A549 (cell line): ENCODE measurements at regions not wholly inside any gene's neighbourhood (a gene's known extent, or its start where the extent isn't known, plus 50 kb on each side); places are given as distances from the start of the nearest gene placed in this dataset.

Experiments used
- ATAC-seq, 2 experiments: fragments of 200-7000 bp in 1 of 2; fragments of >200 bp in 1 of 2; cut with Nextera tagmentation in 1 of 2; cut with Tn5 transposase in 1 of 2; 3 replicates each; pipeline versions ENCODE4 v1.8.0 to v1.9.1; 2018 to 2020; ENCODE audit warnings: mild to moderate bottlenecking in 1 of 2, moderate library complexity in 1 of 2
- CTCF ChIA-PET: fragments of 300-600 bp; sonication (Branson Sonifier 250); formaldehyde crosslinking; extraction: SDS; loops from one replicate; lab custom pipeline; 2021; ENCODE audit warnings: antibody characterized with exemption, inconsistent platforms; lab: Yijun Ruan, JAX
- POLR2A ChIA-PET: fragments of 350-600 bp; formaldehyde crosslinking; extraction: SDS; loops from one replicate; lab custom pipeline; 2021; ENCODE audit warnings: antibody characterized with exemption, inconsistent platforms; lab: Yijun Ruan, JAX
- DNase-seq, 2 experiments: peaks; one replicate each; pipeline versions ENCODE4 v3.0.0 to v3.0.0-alpha.2; 2011 to 2016; ENCODE audit warnings: low read depth in 1 of 2, low spot score in 1 of 2
- FAIRE-seq: peaks from 2 replicates; lab custom pipeline; 2011; peaks lifted over from hg19 to GRCh38; lab: Jason Lieb, UNC
- H3K27ac ChIP-seq, 2 experiments: fragments of >200 bp; sonication (Bioruptor Twin); formaldehyde crosslinking; 3 replicates each; pipeline ENCODE4 v1.5.1; 2016 to 2017
- H3K4me1 ChIP-seq: fragments of >200 bp; sonication (Bioruptor Twin); formaldehyde crosslinking; 3 replicates; pipeline ENCODE4 v1.6.1; 2016
- H3K4me2 ChIP-seq: fragments of >200 bp; sonication (Bioruptor Twin); formaldehyde crosslinking; 3 replicates; pipeline ENCODE4 v1.6.1; 2016
- H3K4me3 ChIP-seq: fragments of >200 bp; sonication (Bioruptor Twin); formaldehyde crosslinking; 3 replicates; pipeline ENCODE4 v1.5.1; 2016
- H3K9me3 ChIP-seq: fragments of >200 bp; sonication (Bioruptor Twin); formaldehyde crosslinking; 3 replicates; pipeline ENCODE4 v1.6.1; 2016
- CBX2 ChIP-seq: fragments of 200-600 bp; sonication (generic); IDR thresholded peaks from 2 replicates; pipeline ENCODE4 v1.6.1; 2016; ENCODE audit warnings: low read depth, mild to moderate bottlenecking, borderline replicate concordance
- CEBPB ChIP-seq, 2 experiments: fragments of >200 bp in 1 of 2; sonication (Bioruptor Twin) in 1 of 2; formaldehyde crosslinking in 1 of 2; IDR thresholded peaks; 2 replicates each; pipeline ENCODE4 v1.6.1; 2012 to 2016
- EHF ChIP-seq: fragments of 250-450 bp; sonication (Bioruptor Pico); IDR thresholded peaks from 2 replicates; pipeline ENCODE4 v1.5.0; 2020; ENCODE audit warnings: mild to moderate bottlenecking
- EHMT2 ChIP-seq: fragments of 200-600 bp; sonication (generic); IDR thresholded peaks from 2 replicates; pipeline ENCODE4 v1.6.1; 2016; ENCODE audit warnings: antibody characterized with exemption, low read depth, mild to moderate bottlenecking, moderate library complexity
- ESRRA ChIP-seq: fragments of 150-350 bp; IDR thresholded peaks from 2 replicates; pipeline ENCODE4 v1.6.1; 2014; ENCODE audit warnings: mild to moderate bottlenecking, low read length, borderline replicate concordance
- FOSB ChIP-seq: fragments of 250-450 bp; sonication (Bioruptor Pico); IDR thresholded peaks from 2 replicates; pipeline ENCODE4 v1.5.0; 2020; ENCODE audit warnings: mild to moderate bottlenecking, moderate library complexity
- FOSL2 ChIP-seq, 2 experiments: fragments of 450-650 bp in 1 of 2; fragments of >200 bp in 1 of 2; sonication (Bioruptor Twin) in 1 of 2; formaldehyde crosslinking; IDR thresholded peaks; 2 replicates each; pipeline versions ENCODE4 v1.5.0 to v1.6.1; 2016 to 2020; ENCODE audit warnings: mild to moderate bottlenecking in 1 of 2, moderate library complexity in 1 of 2
- HDAC2 ChIP-seq: fragments of 200-600 bp; sonication (generic); IDR thresholded peaks from 2 replicates; pipeline ENCODE4 v1.6.1; 2016
- HOXB13 ChIP-seq: fragments of 250-450 bp; sonication (Bioruptor Pico); IDR thresholded peaks from 2 replicates; pipeline ENCODE4 v1.5.0; 2020; ENCODE audit warnings: low read depth, mild to moderate bottlenecking, moderate library complexity
- JUN ChIP-seq, 2 experiments: fragments of >200 bp; sonication (Bioruptor Twin); formaldehyde crosslinking; IDR thresholded peaks; 2 replicates in 1 of 2; 3 replicates in 1 of 2; pipeline ENCODE4 v1.6.1; 2016 to 2017
- JUNB ChIP-seq: fragments of >200 bp; sonication (Bioruptor Twin); formaldehyde crosslinking; IDR thresholded peaks from 2 replicates; pipeline ENCODE4 v1.6.1; 2016
- NFE2L2 ChIP-seq: fragments of 150-350 bp; conservative IDR thresholded peaks from 2 replicates; pipeline ENCODE4 v1.6.1; 2014; ENCODE audit warnings: low read length
- POLR2AphosphoS2 ChIP-seq: conservative IDR thresholded peaks from 2 replicates; pipeline ENCODE4 v1.6.1; 2012; ENCODE audit warnings: low read length, improper control_type of control experiment, inconsistent platforms
- RNF2 ChIP-seq: fragments of 200-600 bp; sonication (generic); IDR thresholded peaks from 2 replicates; pipeline ENCODE4 v1.6.1; 2016; ENCODE audit warnings: low read depth, mild to moderate bottlenecking, antibody characterized with exemption, moderate library complexity, borderline replicate concordance
- SREBF2 ChIP-seq: fragments of 450-650 bp; IDR thresholded peaks from 2 replicates; pipeline ENCODE4 v1.6.1; 2014; ENCODE audit warnings: mild to moderate bottlenecking, moderate library complexity
- TP53 ChIP-seq: fragments of 250-450 bp; sonication (Bioruptor Pico); IDR thresholded peaks from 2 replicates; pipeline ENCODE4 v1.5.0; 2021; ENCODE audit warnings: mild to moderate bottlenecking, moderate library complexity
- ZC3H11A ChIP-seq: fragments of 450-650 bp; IDR thresholded peaks from 2 replicates; pipeline ENCODE4 v1.6.1; 2014; ENCODE audit warnings: antibody characterized with exemption, mild to moderate bottlenecking
- ZFP36 ChIP-seq: fragments of 450-650 bp; IDR thresholded peaks from 2 replicates; pipeline ENCODE4 v1.6.1; 2014; ENCODE audit warnings: borderline replicate concordance; ENCODE audit not compliant: partially characterized antibody
- ZSCAN20 ChIP-seq: fragments of 250-450 bp; sonication (Bioruptor Pico); IDR thresholded peaks from 2 replicates; pipeline ENCODE4 v1.8.0; 2022; ENCODE audit warnings: mild to moderate bottlenecking, moderate library complexity
- whole genome bisulfite sequencing: methylation state at CpG from one replicate; pipeline ENCODE4 v1.1.6; 2017; ENCODE audit errors: missing lambda C conversion rate; 5-methylcytosine and 5-hydroxymethylcytosine counted together
- TF ChIP-seq, protein P1 (sequence below): fragments of >200 bp; sonication (Bioruptor Twin); formaldehyde crosslinking; IDR thresholded peaks from 3 replicates; pipeline ENCODE4 v1.6.1; 2016
- TF ChIP-seq, protein P2 (sequence below): fragments of 150-350 bp; IDR thresholded peaks from 2 replicates; pipeline ENCODE4 v1.6.1; 2014; ENCODE audit warnings: low read depth, mild to moderate bottlenecking, low read length
- TF ChIP-seq, protein P3 (sequence below): fragments of 250-450 bp; sonication (Bioruptor Pico); IDR thresholded peaks from 2 replicates; pipeline ENCODE4 v1.5.0; 2021; ENCODE audit warnings: mild to moderate bottlenecking, moderate library complexity, borderline replicate concordance
- TF ChIP-seq, protein P4 (sequence below): IDR thresholded peaks from 2 replicates; pipeline ENCODE4 v1.6.1; 2012; ENCODE audit warnings: low read depth, borderline replicate concordance
- TF ChIP-seq, protein P5 (sequence below): fragments of >200 bp; sonication (Bioruptor Twin); formaldehyde crosslinking; IDR thresholded peaks from 3 replicates; pipeline ENCODE4 v1.5.1; 2016
- TF ChIP-seq, protein P6 (sequence below): fragments of 250-450 bp; sonication (Bioruptor Pico); IDR thresholded peaks from 2 replicates; pipeline ENCODE4 v1.5.0; 2020; ENCODE audit warnings: low read depth, mild to moderate bottlenecking, moderate library complexity
- TF ChIP-seq, protein P7 (sequence below): IDR thresholded peaks from 2 replicates; pipeline ENCODE4 v1.6.1; 2012

DNA sequence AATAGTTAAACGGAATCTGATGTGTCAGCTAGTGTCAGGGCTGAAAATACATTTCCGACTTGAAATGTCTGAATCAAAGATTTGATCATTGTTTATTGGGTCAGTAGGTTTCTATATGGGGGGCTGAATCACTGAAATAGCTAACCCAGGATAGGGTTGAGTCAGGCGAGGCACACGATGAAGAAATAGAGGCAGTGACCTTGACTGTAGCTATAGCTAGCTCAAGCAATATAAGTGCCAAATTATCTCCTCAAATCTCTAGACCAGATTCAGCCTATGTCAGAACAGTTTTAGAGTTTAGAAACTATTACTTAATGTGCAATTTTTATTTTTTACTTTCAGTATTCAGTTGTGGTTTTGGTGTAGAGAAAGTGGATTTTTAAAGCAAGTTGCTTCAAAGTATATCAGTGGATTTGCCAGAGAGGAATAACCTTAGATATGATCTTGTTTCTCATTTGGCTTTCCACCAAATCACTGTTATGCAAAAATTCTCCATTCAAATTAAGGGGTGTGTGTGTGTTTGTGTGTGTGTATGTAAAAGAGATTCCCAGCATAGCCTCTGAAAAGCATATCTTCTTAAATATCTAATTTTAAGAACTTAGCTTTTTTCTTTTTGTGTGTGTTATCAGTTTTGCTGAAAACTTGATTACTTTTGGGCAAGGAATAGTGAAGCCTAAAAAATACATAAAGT, 100.3 kb upstream of the RPL34 start:
- no peak overlapping the region for H3K27ac ChIP-seq
- TF ChIP-seq FOSL2 (IDR thresholded peaks at IDR 0.05) (no peak), FOSL2 (CRISPR knock-in tag; IDR thresholded peaks at IDR 0.05) (no peak), SREBF2 (no peak), POLR2AphosphoS2 (no peak), JUN (IDR thresholded peaks at IDR 0.05) (no peak), TP53 (no peak), CBX2 (no peak), EHF (CRISPR knock-in tag) (no peak), ESRRA (no peak), RNF2 (no peak)
- TF ChIP-seq, protein P1, sequence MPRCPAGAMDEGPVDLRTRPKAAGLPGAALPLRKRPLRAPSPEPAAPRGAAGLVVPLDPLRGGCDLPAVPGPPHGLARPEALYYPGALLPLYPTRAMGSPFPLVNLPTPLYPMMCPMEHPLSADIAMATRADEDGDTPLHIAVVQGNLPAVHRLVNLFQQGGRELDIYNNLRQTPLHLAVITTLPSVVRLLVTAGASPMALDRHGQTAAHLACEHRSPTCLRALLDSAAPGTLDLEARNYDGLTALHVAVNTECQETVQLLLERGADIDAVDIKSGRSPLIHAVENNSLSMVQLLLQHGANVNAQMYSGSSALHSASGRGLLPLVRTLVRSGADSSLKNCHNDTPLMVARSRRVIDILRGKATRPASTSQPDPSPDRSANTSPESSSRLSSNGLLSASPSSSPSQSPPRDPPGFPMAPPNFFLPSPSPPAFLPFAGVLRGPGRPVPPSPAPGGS = no peak
- TF ChIP-seq, protein P2, sequence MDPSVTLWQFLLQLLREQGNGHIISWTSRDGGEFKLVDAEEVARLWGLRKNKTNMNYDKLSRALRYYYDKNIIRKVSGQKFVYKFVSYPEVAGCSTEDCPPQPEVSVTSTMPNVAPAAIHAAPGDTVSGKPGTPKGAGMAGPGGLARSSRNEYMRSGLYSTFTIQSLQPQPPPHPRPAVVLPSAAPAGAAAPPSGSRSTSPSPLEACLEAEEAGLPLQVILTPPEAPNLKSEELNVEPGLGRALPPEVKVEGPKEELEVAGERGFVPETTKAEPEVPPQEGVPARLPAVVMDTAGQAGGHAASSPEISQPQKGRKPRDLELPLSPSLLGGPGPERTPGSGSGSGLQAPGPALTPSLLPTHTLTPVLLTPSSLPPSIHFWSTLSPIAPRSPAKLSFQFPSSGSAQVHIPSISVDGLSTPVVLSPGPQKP = no peak
- TF ChIP-seq, protein P3, sequence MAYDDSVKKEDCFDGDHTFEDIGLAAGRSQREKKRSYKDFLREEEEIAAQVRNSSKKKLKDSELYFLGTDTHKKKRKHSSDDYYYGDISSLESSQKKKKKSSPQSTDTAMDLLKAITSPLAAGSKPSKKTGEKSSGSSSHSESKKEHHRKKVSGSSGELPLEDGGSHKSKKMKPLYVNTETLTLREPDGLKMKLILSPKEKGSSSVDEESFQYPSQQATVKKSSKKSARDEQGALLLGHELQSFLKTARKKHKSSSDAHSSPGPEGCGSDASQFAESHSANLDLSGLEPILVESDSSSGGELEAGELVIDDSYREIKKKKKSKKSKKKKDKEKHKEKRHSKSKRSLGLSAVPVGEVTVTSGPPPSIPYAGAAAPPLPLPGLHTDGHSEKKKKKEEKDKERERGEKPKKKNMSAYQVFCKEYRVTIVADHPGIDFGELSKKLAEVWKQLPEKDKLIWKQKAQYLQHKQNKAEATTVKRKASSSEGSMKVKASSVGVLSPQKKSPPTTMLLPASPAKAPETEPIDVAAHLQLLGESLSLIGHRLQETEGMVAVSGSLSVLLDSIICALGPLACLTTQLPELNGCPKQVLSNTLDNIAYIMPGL (CRISPR knock-in tag) = no peak
- ATAC-seq = no peak
- H3K9me3 ChIP-seq = no peaks in the 10 kb centered on the region
- FAIRE-seq = no peak
- no peaks in the 10 kb centered on the region for H3K4me1 ChIP-seq
- ChIA-PET POLR2A (no interaction called here), CTCF (no interaction called here)
- 9% methylated on average over 4 of the region's 4 CpGs for WGBS
- no peak overlapping the region for H3K4me2 ChIP-seq
- DNase-seq = no peak
- H3K4me3 ChIP-seq = no peak overlapping the region

DNA sequence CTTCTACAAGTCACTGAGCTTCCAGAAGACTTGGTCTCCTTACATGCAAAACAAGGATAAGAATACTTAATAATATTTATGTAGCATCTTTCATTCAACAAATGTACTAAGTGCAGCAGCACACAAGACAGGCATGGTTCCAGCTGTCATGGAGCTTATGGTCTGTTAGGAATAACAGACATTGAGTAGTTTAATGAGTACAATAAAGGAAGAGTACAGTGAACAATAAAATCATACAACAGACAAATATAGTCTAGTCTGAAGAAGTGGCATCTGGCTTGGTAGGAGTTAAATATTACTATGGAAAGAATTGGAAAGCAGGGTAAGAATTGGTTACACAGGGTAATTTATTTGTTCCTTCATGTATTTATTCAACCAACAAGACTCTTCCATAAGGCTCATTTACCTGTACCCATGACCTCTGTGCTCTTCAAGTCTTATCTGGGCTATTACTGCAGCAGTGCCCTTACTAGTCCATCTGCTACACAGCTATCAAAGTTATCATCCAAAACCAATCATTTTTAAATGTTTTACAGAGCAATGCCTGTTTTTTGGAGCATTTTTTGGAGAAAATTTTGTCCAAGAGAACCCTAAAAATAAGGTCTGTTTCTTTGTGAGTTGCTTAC, 101.1 kb upstream of the RPL34 start:
- ChIA-PET CTCF (no interaction called here), POLR2A (no interaction called here)
- H3K4me1 ChIP-seq = no peaks in the 10 kb centered on the region
- H3K27ac ChIP-seq = no peak overlapping the region
- ATAC-seq (no peak), DNase-seq (no peak), FAIRE-seq (no peak)
- H3K4me2 ChIP-seq = no peak overlapping the region
- no peak overlapping the region for H3K4me3 ChIP-seq
- H3K9me3 ChIP-seq = no peaks in the 10 kb centered on the region
- no peak for TF ChIP-seq EHMT2
- TF ChIP-seq, protein P4, sequence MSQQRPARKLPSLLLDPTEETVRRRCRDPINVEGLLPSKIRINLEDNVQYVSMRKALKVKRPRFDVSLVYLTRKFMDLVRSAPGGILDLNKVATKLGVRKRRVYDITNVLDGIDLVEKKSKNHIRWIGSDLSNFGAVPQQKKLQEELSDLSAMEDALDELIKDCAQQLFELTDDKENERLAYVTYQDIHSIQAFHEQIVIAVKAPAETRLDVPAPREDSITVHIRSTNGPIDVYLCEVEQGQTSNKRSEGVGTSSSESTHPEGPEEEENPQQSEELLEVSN = no peak
- TF ChIP-seq, protein P5, sequence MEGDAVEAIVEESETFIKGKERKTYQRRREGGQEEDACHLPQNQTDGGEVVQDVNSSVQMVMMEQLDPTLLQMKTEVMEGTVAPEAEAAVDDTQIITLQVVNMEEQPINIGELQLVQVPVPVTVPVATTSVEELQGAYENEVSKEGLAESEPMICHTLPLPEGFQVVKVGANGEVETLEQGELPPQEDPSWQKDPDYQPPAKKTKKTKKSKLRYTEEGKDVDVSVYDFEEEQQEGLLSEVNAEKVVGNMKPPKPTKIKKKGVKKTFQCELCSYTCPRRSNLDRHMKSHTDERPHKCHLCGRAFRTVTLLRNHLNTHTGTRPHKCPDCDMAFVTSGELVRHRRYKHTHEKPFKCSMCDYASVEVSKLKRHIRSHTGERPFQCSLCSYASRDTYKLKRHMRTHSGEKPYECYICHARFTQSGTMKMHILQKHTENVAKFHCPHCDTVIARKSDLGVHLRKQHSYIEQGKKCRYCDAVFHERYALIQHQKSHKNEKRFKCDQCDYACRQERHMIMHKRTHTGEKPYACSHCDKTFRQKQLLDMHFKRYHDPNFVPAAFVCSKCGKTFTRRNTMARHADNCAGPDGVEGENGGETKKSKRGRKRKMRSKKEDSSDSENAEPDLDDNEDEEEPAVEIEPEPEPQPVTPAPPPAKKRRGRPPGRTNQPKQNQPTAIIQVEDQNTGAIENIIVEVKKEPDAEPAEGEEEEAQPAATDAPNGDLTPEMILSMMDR = no peak
- TF ChIP-seq ZFP36 = no peak
- no peak for TF ChIP-seq JUNB
- TF ChIP-seq, protein P2 = no peak
- TF ChIP-seq FOSB (CRISPR knock-in tag) = no peak
- TF ChIP-seq EHF (CRISPR knock-in tag) = no peak
- no peak for TF ChIP-seq HDAC2
- TF ChIP-seq, protein P6, sequence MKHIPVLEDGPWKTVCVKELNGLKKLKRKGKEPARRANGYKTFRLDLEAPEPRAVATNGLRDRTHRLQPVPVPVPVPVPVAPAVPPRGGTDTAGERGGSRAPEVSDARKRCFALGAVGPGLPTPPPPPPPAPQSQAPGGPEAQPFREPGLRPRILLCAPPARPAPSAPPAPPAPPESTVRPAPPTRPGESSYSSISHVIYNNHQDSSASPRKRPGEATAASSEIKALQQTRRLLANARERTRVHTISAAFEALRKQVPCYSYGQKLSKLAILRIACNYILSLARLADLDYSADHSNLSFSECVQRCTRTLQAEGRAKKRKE (CRISPR knock-in tag) = no peak
- TF ChIP-seq, protein P7, sequence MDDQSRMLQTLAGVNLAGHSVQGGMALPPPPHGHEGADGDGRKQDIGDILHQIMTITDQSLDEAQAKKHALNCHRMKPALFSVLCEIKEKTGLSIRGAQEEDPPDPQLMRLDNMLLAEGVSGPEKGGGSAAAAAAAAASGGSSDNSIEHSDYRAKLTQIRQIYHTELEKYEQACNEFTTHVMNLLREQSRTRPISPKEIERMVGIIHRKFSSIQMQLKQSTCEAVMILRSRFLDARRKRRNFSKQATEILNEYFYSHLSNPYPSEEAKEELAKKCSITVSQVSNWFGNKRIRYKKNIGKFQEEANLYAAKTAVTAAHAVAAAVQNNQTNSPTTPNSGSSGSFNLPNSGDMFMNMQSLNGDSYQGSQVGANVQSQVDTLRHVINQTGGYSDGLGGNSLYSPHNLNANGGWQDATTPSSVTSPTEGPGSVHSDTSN = no peak
- no peak for TF ChIP-seq ESRRA
- no peak for TF ChIP-seq NFE2L2
- no peak for TF ChIP-seq HOXB13 (CRISPR knock-in tag)
- TF ChIP-seq ZSCAN20 (CRISPR knock-in tag) = no peak
- TF ChIP-seq CEBPB (IDR thresholded peaks at IDR 0.05) = no peak
- no peak for TF ChIP-seq ZC3H11A
